ENCODE measurements at regions not wholly inside any gene's neighbourhood (a gene's known extent, or its start where the extent isn't known, plus 50 kb on each side); places are given as distances from the start of the nearest gene placed in this dataset.

DNA sequence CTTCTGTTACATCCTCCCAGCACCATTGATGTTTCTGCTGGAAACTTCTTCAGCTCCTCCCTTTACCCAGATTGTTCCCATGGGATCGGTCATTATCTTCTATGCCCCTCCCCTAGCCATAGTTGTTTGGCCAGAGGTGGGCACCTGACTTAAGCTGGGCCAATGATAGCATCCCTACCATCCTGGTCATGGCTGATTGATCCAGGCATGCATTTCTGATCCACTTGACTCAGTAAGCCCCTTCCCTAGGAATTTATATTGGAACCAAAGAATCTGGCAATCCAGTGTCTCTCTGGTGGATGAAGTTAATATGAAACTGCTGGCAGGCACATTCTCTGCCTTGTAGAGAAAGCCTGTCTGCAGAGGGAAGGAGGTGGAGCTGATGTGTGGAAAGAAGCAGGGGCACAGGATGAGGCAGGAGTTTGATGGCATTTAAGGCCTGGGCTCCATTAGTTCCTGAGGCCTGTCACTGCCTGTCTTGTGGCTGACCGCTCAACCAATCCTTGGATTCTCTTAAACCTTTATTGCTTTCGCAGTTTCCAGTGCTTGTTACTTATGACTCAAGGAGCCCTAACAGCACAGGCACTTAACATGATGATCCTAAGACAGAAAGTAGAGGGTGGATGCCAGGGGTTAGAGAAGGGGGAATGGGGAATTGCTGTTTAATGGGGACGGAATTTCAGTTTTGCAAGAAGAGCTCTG is 152.4 kb downstream of the ABCC12 start:
- no peak for DNase-seq (ENCODE audit: low read depth, low spot score)
- TF ChIP-seq, protein P1, sequence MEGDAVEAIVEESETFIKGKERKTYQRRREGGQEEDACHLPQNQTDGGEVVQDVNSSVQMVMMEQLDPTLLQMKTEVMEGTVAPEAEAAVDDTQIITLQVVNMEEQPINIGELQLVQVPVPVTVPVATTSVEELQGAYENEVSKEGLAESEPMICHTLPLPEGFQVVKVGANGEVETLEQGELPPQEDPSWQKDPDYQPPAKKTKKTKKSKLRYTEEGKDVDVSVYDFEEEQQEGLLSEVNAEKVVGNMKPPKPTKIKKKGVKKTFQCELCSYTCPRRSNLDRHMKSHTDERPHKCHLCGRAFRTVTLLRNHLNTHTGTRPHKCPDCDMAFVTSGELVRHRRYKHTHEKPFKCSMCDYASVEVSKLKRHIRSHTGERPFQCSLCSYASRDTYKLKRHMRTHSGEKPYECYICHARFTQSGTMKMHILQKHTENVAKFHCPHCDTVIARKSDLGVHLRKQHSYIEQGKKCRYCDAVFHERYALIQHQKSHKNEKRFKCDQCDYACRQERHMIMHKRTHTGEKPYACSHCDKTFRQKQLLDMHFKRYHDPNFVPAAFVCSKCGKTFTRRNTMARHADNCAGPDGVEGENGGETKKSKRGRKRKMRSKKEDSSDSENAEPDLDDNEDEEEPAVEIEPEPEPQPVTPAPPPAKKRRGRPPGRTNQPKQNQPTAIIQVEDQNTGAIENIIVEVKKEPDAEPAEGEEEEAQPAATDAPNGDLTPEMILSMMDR (IDR thresholded peaks at IDR 0.05; ENCODE audit: low read depth, low read length) = no peak

DNA sequence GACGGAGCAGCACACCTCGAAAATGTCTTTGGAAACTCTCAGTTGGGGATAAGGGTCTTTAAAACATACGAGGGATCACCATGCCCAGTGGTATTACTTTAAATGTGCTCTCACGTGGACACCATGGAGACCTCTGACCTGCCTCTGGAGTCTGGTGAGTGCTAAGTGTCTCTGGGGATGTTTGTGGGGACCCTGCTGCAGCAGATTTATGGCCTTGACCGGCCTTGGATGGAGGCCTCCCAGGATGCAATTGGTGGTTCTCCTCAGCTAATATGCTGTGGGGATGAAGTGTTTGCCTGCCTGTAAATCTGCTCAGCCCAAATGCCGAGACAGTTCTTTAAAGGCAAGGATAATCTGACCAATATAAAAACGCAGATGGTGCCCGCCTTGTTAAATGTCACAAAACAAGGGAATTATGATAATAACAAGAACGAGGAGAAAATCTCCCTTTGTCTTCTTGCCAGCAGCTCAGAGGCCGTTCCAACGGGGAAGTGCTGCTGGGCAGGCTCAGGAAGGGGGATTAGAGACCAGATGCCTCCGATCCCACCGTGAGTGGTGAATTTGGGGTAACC is 154.4 kb downstream of the ABCC12 start:
- TF ChIP-seq, protein P1 (IDR thresholded peaks at IDR 0.05; ENCODE audit: low read depth, low read length) = no peak
- DNase-seq (ENCODE audit: low read depth, low spot score) = no peak
- no peak overlapping the region for H3K4me3 ChIP-seq (ENCODE audit: low read depth, low read length)
- in situ Hi-C loops (cut with HindIII; ENCODE audit: low sequenced_read_pairs) = no loop called here

More for the DNA sequence above, 152.4 kb downstream of the ABCC12 start:
- in situ Hi-C loops (cut with HindIII; ENCODE audit: low sequenced_read_pairs) = no loop called here
- H3K4me3 ChIP-seq (ENCODE audit: low read depth, low read length) = no peak overlapping the region

DNA sequence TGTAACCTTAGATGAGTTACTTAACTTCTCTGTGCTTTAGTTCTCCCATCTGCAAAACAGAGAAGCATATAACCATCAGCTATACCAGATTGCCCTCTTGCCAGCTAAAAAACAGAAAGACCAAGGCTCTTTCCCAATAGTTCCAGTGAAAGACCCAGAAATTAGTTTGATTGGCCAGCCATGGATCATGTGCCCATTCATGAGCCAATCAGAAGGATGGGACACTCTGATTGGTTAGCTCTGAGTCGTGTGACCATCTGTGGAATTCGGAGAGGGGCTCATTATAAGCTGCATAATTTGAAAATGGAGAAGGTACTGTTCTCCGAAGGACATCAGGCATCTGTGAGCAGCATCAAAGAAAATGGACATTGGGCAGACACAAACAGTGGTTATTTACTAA is 155.2 kb downstream of the ABCC12 start:
- no peak for DNase-seq (ENCODE audit: low read depth, low spot score)
- in situ Hi-C loops (cut with HindIII; ENCODE audit: low sequenced_read_pairs) = no loop called here
- TF ChIP-seq, protein P1 (IDR thresholded peaks at IDR 0.05; ENCODE audit: low read depth, low read length) = no peak

DNA sequence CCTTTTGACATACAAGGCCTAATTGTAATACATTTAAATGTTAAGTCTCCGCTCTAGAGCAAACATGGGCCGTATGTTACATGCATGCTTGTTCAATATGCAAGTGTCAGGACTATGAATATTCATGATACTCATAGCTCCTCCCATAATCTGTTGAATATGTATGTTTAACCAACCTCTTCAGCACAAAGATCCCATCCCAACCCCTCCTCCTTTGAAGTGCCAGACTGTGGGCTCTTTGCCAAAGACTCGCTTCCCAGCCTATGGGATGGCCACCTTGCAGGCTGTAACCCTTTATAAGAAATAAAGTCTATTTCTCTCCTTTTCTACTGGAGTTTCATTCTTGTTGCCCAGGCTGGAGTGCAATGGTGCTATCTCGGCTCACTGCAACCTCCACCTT is 156.2 kb downstream of the ABCC12 start:
- in situ Hi-C loops (cut with HindIII; ENCODE audit: low sequenced_read_pairs) = no loop called here
- TF ChIP-seq, protein P1 (IDR thresholded peaks at IDR 0.05; ENCODE audit: low read depth, low read length) = no peak

More for the DNA sequence above, 155.2 kb downstream of the ABCC12 start:
- H3K4me3 ChIP-seq (ENCODE audit: low read depth, low read length) = no peak overlapping the region

DNA sequence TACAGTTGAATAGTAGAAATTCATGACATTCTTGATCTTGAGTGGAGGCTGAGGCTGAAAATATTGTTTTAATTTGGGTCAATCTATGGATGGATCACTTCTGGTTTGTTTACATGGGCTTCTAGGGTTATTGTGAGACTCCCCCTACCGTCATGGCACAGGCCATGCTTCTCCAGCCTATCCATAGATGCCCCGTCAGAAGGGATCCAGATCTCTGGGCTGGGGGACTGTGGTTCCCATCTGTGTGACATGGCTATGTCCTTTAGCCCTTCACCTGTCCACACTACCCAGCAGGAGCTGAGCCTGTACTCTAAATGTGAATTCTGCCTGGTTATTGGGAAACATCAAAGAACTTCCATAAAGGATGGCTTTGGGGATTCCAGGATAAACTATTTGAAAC is 160.4 kb downstream of the ABCC12 start:
- TF ChIP-seq, protein P1 (IDR thresholded peaks at IDR 0.05; ENCODE audit: low read depth, low read length) = no peak

More for the DNA sequence above, 156.2 kb downstream of the ABCC12 start:
- no peak for DNase-seq (ENCODE audit: low read depth, low spot score)
- no peak overlapping the region for H3K4me3 ChIP-seq (ENCODE audit: low read depth, low read length)

DNA sequence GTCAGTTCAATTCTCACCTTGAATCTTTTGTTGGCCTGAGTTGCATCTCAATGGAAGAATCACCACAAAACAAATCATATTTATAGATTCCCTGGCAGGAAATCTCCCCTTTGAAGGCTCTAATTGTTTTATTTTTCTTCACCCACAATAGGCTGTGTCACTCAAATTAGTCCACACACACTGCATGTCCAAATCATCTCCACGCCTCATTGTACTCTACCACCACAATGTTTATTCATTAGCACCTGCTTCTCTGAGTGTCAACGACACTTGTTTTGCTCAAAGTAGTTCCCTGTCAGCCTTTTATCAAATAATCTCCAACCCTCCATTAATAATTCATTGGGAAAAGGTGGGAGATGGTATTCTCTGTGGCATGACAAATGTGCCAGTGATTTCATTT is 164.3 kb downstream of the ABCC12 start:
- H3K4me3 ChIP-seq (ENCODE audit: low read depth, low read length) = no peak overlapping the region
- in situ Hi-C loops (cut with HindIII; ENCODE audit: low sequenced_read_pairs) = no loop called here

More for the DNA sequence above, 160.4 kb downstream of the ABCC12 start:
- no peak overlapping the region for H3K4me3 ChIP-seq (ENCODE audit: low read depth, low read length)
- in situ Hi-C loops (cut with HindIII; ENCODE audit: low sequenced_read_pairs) = no loop called here
- no peak for DNase-seq (ENCODE audit: low read depth, low spot score)

More for the DNA sequence above, 164.3 kb downstream of the ABCC12 start:
- DNase-seq (ENCODE audit: low read depth, low spot score) = no peak
- TF ChIP-seq, protein P1 (IDR thresholded peaks at IDR 0.05; ENCODE audit: low read depth, low read length) = no peak

All from astrocyte of the spinal cord (primary cell).